SK-N-SH treated with all-trans-retinoic acid at 6 μM for 48 hours (cell line): ENCODE measurements at regions not wholly inside any gene's neighbourhood (a gene's known extent, or its start where the extent isn't known, plus 50 kb on each side); places are given as distances from the start of the nearest gene placed in this dataset.
A peak's percentile ranks its signal among the peaks of the same experiment; 100 is the strongest.

Source experiments
- ATAC-seq: fragments of 200-7000 bp; cut with Tn5 transposase; 3 replicates; pipeline ENCODE4 v1.9.1; 2020; ENCODE audit warnings: mild to moderate bottlenecking, moderate library complexity
- ARNTL ChIP-seq: fragments of 450-650 bp; formaldehyde crosslinking; IDR thresholded peaks from 2 replicates; pipeline ENCODE4 v1.5.0; 2020; ENCODE audit warnings: low read depth, mild to moderate bottlenecking, moderate library complexity, borderline replicate concordance
- BACH2 ChIP-seq: fragments of 250-450 bp; sonication (Bioruptor Pico); IDR thresholded peaks from 2 replicates; pipeline ENCODE4 v1.9.0; 2021; ENCODE audit warnings: mild to moderate bottlenecking, borderline replicate concordance
- CREB5 ChIP-seq: fragments of 250-450 bp; sonication (Bioruptor Pico); IDR thresholded peaks from 2 replicates; pipeline ENCODE4 v1.5.1; 2020; ENCODE audit warnings: low read depth, mild to moderate bottlenecking, moderate library complexity
- ESRRG ChIP-seq: fragments of 250-450 bp; sonication (Bioruptor Pico); IDR thresholded peaks from 2 replicates; pipeline ENCODE4 v1.6.1; 2021; ENCODE audit warnings: mild to moderate bottlenecking
- GLIS3 ChIP-seq: fragments of 250-450 bp; sonication (Bioruptor Pico); IDR thresholded peaks from 2 replicates; pipeline ENCODE4 v1.5.0; 2020; ENCODE audit warnings: mild to moderate bottlenecking, moderate library complexity
- ISL1 ChIP-seq: fragments of 250-450 bp; sonication (Bioruptor Pico); IDR thresholded peaks from 2 replicates; pipeline ENCODE4 v2.1.2; 2022; ENCODE audit warnings: mild to moderate bottlenecking, moderate library complexity
- RARB ChIP-seq: fragments of 250-450 bp; sonication (Bioruptor Pico); IDR thresholded peaks from 2 replicates; pipeline ENCODE4 v1.8.0; 2021; ENCODE audit warnings: mild to moderate bottlenecking, moderate library complexity
- SNAI2 ChIP-seq: fragments of 250-450 bp; sonication (Bioruptor Pico); IDR thresholded peaks from 2 replicates; pipeline ENCODE4 v1.5.0; 2020; ENCODE audit warnings: mild to moderate bottlenecking, moderate library complexity
- TCF4 ChIP-seq: fragments of 250-450 bp; sonication (Bioruptor Pico); IDR thresholded peaks from 2 replicates; pipeline ENCODE4 v1.8.0; 2021; ENCODE audit warnings: mild to moderate bottlenecking, moderate library complexity, borderline replicate concordance
- TOX ChIP-seq: fragments of 250-450 bp; sonication (Bioruptor Pico); IDR thresholded peaks from 2 replicates; pipeline ENCODE4 v1.8.0; 2021; ENCODE audit warnings: mild to moderate bottlenecking, moderate library complexity, borderline replicate concordance
- TSHZ2 ChIP-seq: fragments of 250-450 bp; sonication (Bioruptor Pico); IDR thresholded peaks from 2 replicates; pipeline ENCODE4 v1.5.0; 2020; ENCODE audit warnings: mild to moderate bottlenecking, moderate library complexity
- ZC3H10 ChIP-seq: fragments of 250-450 bp; sonication (Bioruptor Pico); IDR thresholded peaks from 2 replicates; pipeline ENCODE4 v1.5.1; 2021; ENCODE audit warnings: mild to moderate bottlenecking, moderate library complexity
- ZFP3 ChIP-seq: fragments of 250-450 bp; sonication (Bioruptor Pico); IDR thresholded peaks from 2 replicates; pipeline ENCODE4 v1.5.0; 2020; ENCODE audit warnings: mild to moderate bottlenecking, moderate library complexity
- ZNF565 ChIP-seq: fragments of 450-650 bp; formaldehyde crosslinking; conservative IDR thresholded peaks from 2 replicates; pipeline ENCODE4 v1.5.0; 2020; ENCODE audit warnings: low read depth, mild to moderate bottlenecking, moderate library complexity
- ZNF70 ChIP-seq: fragments of 450-650 bp; formaldehyde crosslinking; IDR thresholded peaks from 2 replicates; pipeline ENCODE4 v1.5.0; 2020; ENCODE audit warnings: mild to moderate bottlenecking, moderate library complexity
- ZNF8 ChIP-seq: fragments of 450-650 bp; formaldehyde crosslinking; IDR thresholded peaks from 2 replicates; pipeline ENCODE4 v1.5.0; 2020; ENCODE audit warnings: mild to moderate bottlenecking, moderate library complexity
- TF ChIP-seq, protein P1 (sequence below): fragments of 250-450 bp; sonication (Bioruptor Pico); IDR thresholded peaks from 2 replicates; pipeline ENCODE4 v1.8.0; 2020; ENCODE audit warnings: mild to moderate bottlenecking, moderate library complexity, borderline replicate concordance

- TF ChIP-seq TOX (CRISPR knock-in tag) (no peak), TCF4 (CRISPR knock-in tag) (no peak), ZFP3 (no peak), ZNF70 (CRISPR knock-in tag) (no peak), ARNTL (CRISPR knock-in tag) (no peak), BACH2 (CRISPR knock-in tag) (no peak), ZNF8 (CRISPR knock-in tag) (no peak), ESRRG (no peak), GLIS3 (no peak), TSHZ2 (CRISPR knock-in tag) (no peak)
- peak; percentile 33; the same call in 2 of the 3 replicates for ATAC-seq
These were observed 238.5 kb upstream of the BOD1L1 start for GRCh38 chr4:13865871-13866669.

- no peak for ATAC-seq
- no peak for TF ChIP-seq BACH2 (CRISPR knock-in tag)
- TF ChIP-seq, protein P1, sequence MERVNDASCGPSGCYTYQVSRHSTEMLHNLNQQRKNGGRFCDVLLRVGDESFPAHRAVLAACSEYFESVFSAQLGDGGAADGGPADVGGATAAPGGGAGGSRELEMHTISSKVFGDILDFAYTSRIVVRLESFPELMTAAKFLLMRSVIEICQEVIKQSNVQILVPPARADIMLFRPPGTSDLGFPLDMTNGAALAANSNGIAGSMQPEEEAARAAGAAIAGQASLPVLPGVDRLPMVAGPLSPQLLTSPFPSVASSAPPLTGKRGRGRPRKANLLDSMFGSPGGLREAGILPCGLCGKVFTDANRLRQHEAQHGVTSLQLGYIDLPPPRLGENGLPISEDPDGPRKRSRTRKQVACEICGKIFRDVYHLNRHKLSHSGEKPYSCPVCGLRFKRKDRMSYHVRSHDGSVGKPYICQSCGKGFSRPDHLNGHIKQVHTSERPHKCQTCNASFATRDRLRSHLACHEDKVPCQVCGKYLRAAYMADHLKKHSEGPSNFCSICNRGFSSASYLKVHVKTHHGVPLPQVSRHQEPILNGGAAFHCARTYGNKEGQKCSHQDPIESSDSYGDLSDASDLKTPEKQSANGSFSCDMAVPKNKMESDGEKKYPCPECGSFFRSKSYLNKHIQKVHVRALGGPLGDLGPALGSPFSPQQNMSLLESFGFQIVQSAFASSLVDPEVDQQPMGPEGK (CRISPR knock-in tag) = no peak
- TF ChIP-seq CREB5 (CRISPR knock-in tag) = no peak
- no peak for TF ChIP-seq TSHZ2 (CRISPR knock-in tag)
- TF ChIP-seq ZNF70 (CRISPR knock-in tag) = no peak
- no peak for TF ChIP-seq ISL1 (CRISPR knock-in tag)
- TF ChIP-seq TCF4 (CRISPR knock-in tag) = no peak
- TF ChIP-seq RARB = no peak
- TF ChIP-seq ARNTL (CRISPR knock-in tag) = no peak
- TF ChIP-seq, all 23 proteins: peak for 0
These were observed 239.4 kb upstream of the BOD1L1 start for GRCh38 chr4:13866881-13867280.

- ATAC-seq = 0 out of 3 replicates have a peak, but pooled peaks have one; percentile 44
- TF ChIP-seq ARNTL (CRISPR knock-in tag) (no peak), SNAI2 (no peak), ZNF565 (CRISPR knock-in tag) (no peak), TOX (CRISPR knock-in tag) (no peak), GLIS3 (no peak), ZC3H10 (CRISPR knock-in tag) (no peak), ISL1 (CRISPR knock-in tag) (no peak), ESRRG (no peak), ZNF70 (CRISPR knock-in tag) (no peak)
- TF ChIP-seq, protein P1 (CRISPR knock-in tag) = no peak
- TF ChIP-seq, all 23 proteins: peak for 0
These were observed 244.6 kb upstream of the BOD1L1 start for GRCh38 chr4:13872155-13872554.
